NOMO-1 treated with DMSO at 0.1 percent for 48 hours (cell line): ENCODE measurements at regions not wholly inside any gene's neighbourhood (a gene's known extent, or its start where the extent isn't known, plus 50 kb on each side); places are given as distances from the start of the nearest gene placed in this dataset.

ENCODE experiments used
- DNase-seq: peaks from one replicate; lab custom pipeline; 2025; ENCODE audit not compliant: unreplicated experiment; lab: John Stamatoyannopoulos, UW

GRCh38 chr3:159910991-159911663, 77.5 kb upstream of the IL12A start:
- no peak for DNase-seq

DNA sequence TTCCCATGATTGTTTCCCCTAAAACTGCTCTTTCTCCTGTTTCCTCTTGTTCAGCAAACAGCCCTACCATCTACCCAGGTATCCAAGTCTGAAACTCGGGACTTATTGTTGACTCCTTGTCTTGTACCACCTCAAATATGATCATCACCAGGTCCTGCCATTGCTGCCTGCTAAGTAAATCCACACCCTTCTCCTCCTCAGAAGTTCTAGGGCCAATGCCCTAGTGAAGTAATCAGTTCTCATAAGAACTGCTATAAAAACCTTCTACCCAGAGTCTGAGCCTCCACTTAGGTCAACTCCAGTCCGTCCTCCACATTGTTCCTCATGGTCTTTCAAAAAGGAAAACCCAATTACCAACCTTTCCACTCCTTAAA, 77.0 kb upstream of the IL12A start:
- DNase-seq = no peak

DNA sequence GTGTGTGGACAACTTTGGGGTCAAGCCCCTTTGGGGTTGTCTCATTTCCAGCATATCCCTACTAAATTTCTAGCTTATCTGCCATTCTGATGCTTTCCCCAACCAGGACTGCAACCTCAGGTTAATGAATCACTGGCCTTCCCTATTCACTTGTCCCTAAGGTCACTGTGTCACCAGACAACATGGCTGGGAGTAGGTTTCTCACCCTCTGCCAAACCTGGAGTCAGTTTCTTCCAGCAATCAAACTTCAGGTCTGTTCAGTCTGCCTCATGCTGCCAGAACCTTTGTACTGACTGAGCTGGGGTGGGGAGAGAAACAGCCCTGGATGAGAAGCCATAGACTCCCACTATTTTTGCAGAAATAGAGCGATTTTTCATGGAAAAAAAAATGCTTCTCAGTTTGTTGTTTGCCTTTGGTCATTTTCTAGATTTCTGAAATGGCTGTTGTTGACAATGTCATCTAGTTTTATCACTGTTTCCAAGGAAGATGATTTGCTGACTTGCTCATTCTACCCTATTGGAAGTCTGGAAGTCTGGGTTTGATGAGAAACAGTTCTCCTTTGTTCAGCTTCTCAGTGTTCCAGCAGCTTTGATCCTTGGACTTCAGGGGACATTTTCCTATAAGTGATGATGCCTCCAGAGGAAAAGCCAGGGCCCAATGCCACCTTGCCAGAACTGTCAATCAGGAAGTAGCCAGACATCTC, 74.8 kb upstream of the IL12A start:
- no peak for DNase-seq

GRCh38 chr3:159914426-159914825, 74.2 kb upstream of the IL12A start:
- DNase-seq = no peak

GRCh38 chr3:159916052-159916451, 72.6 kb upstream of the IL12A start:
- DNase-seq = no peak

DNA sequence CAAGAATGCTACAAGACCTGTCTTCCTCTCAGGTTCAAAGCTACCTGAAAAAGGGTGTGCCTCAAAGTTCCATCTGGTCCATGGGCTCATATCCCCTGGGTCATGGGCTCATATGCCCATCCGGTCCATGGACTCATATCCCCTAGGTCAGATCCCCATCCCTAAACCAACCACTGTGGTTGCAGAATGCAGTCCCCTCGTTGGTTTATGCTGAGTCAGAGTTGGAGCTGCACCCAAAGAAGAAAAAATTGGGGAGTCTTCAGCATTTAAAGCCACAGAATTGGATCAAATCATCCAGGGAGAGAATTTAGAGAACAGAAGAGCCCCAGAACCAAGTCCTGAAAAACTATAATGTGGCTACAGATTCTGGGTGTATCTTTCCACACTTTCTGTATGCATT, 71.5 kb upstream of the IL12A start:
- no peak for DNase-seq

GRCh38 chr3:159919873-159920272, 68.8 kb upstream of the IL12A start:
- DNase-seq = peak; percentile 94

- DNase-seq = peak; percentile 90
Observed at GRCh38 chr3:159922193-159922840, 66.3 kb upstream of the IL12A start.

- DNase-seq = peak; percentile 96
Observed at GRCh38 chr3:159922861-159923312, 65.7 kb upstream of the IL12A start.

DNA sequence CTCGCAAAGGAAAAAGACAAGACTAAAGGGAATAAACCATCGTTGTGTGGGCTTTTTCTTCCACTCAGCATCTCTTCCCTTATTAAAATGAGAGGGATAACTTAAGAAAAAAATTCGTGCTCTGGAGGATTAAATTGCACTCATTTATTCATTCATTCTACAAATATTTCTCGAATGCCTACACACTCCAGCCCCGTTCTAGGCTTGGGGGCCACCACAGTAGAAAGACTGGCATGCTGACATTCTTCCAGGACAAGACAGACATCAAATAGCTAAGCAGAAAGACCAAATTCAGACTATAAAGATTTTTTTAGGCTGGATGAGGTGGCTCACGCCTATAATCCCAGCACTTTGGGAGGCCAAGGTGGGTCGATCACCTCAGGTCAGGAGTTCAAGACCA, 65.3 kb upstream of the IL12A start:
- DNase-seq = no peak

DNA sequence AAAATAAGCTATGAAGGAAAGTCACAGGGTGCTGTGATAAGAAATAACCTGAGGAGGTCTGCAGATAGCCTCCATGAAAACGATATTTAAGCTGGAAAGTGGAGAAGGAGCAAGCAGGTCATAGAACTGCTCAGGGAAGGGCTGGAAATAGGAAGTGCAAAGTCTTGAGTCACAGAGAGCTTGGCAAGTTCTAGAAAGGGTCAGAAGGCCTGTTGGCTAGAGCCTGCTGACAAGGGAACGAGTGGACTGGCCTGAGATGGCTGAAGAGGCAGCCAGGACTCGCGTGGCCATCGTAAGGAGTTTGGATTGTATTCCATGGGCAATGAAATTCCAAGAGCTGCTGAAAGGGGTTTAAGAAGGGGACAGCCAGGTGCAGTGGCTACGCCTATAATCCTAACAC, 64.7 kb upstream of the IL12A start:
- DNase-seq = peak; percentile 45

DNA sequence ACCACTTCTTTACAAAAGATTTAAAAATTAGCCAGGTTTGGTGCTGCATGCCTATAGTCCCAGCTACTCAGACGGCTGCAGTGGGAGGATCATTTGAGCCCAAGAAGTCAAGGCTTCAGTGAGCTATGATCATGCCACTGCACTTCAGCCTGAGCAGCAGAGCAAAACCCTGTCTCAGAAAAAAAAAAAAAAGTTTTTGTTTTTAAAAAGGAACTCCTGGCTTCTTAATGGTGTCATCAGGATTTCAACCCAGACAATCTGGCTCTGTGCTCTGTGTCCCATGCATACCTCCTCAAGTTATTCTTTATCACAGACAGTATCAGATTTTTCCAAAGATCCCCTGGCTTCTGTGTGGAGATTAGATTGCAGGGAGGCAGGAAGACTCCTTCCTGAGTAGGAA, 64.2 kb upstream of the IL12A start:
- DNase-seq = no peak

DNA sequence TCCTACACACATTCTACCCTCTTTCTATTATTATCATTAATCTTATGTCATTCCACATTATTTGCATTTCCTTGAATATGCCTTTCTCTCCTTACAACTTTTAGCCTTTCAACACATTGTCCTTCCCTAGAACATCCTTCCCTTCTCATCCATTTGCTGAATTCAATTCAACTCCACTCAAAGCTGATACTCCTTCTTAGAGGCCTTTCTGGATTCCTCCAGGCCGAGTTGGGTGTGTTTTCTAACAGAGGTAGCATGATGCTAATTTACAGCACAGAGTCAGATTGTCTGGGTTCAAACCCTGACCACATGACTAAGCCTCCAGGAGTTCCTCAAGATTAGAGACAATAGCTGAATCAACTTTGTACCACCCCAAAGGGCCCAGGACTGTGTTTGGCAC, 63.4 kb upstream of the IL12A start:
- no peak for DNase-seq

- no peak for DNase-seq
Observed at GRCh38 chr3:159926573-159926972, 62.1 kb upstream of the IL12A start.

DNA sequence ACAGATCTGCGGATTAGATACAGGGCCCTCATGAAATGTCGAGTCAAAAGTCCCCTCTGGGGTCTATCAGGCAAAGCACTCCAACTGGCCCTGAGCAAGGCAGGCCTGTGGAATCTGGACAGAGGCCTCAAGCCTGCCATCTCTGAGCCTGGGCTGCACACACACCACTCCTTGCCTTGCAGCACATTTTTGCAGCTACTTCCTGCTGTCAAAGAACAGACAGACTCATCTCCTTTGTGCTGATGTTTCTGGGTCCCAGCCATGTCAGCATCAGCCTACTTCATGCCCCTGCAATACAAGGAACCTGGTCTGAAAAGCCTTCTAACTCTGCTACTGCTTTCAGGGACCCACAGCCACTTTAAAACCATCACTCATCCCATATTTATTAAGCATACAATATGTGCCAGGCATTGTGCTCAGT, 60.6 kb upstream of the IL12A start:
- DNase-seq = peak; percentile 6

DNA sequence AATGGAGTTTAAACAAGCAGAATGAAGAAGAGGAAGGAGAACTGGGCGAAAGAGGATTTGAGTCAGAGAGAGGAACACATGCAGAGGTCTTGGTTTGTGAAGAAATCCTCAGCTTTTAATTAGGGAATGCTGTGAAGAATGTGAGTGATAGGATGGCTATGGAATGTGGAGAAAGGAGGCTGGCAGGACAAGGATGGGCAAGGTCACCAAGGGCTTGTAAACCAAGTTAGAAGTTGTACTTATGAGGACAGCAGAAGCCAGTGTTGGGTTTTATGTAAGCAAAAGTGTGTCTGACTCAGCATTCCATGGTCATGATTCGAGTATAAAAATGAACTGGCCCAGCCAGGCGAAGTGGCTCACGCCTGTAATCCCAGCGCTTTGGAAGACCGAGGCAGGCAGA, 60.0 kb upstream of the IL12A start:
- DNase-seq = peak; percentile 47

DNA sequence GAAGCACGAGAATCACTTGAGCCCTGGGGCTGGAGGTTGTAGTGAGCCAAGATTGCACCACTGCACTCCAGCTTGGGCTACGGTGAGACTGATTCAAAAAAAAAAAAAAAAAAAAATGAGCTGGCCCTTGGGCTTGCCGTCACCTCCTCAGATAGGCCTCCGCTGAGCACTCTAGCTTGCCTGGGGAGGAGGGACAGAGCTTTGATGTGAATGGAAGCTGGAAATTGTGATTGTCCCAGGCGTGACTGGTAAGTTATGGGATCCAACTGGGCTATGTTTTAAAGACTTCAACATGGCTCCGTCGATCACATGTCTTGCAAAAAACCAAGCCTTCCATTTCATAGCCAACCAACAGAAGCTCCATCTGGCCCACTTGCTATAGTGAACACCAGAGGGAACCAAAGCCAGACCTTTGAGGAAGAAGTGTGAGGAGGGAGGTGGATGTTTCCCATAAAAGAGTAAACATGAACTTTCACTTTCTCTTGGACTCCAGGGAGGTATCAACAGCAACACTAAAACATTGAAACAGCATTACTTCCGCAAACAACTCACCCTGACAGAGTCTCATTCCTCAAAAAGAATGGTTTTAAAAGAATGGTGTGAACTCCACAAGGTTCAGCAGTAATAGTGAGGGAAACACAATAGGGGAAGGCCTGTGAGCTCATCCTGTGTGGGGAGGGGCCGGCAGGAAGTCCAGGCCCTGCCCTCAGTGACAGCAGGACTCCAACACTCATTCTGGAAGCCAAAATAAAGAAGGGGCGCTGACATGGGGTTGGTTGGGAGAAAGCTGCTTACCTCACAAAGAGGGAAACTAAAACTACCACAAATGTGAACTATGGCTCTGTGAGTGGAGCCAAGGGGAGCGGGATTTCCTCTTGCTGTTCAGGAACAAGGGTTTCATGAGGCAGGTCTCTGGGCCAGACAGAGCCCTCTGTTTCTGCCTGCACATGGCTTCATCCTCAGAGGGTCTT, 59.2 kb upstream of the IL12A start:
- DNase-seq = peak; percentile 98

GRCh38 chr3:159934216-159934615, 54.4 kb upstream of the IL12A start:
- DNase-seq = no peak

DNA sequence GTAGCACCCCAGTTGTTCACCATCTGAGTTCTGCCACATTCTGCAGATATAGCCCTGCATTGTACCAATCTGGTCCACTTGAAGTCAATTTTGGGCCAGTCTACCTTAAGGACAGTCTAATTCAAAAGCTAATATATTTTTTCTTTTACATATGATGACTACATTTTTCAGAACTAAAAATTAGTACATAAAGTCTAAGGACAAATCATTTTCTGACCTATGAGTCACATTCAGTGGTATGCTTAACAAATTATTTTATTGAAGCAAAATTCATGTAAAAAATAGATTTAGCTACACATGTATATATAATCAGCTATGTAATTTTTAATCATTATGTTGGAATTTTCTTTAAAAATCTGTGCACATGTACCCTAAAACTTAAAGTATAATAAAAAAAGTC, 52.1 kb upstream of the IL12A start:
- no peak for DNase-seq

- DNase-seq = no peak
Observed at GRCh38 chr3:159937561-159938166, 51.0 kb upstream of the IL12A start.

- DNase-seq = peak; percentile 92
Observed at GRCh38 chr3:159938714-159939113, 49.9 kb upstream of the IL12A start.
